ENCODE measurements at regions not wholly inside any gene's neighbourhood (a gene's known extent, or its start where the extent isn't known, plus 50 kb on each side); places are given as distances from the start of the nearest gene placed in this dataset.

GRCh38 chr3:64919934-64920333 is 232.1 kb upstream of the ADAMTS9 start:
- TF ChIP-seq GATA2 (IDR thresholded peaks at IDR 0.05; ENCODE audit: low read depth, low read length) = no peak
- TF ChIP-seq GATA3 (IDR thresholded peaks at IDR 0.05; ENCODE audit: low read depth, low read length) = no peak
